Cardiac septum (tissue), 1 donor: ENCODE measurements at regions not wholly inside any gene's neighbourhood (a gene's known extent, or its start where the extent isn't known, plus 50 kb on each side); places are given as distances from the start of the nearest gene placed in this dataset.

Source experiments
- DNase-seq: peaks from one replicate; pipeline ENCODE4 v3.0.0-alpha.2; 2020; ENCODE audit warnings: low spot score
- intact Hi-C: fragments of 100-400 bp; cut with DNase I; formaldehyde crosslinking; loops from one replicate; pipeline ENCODE4 v1.14.0; 2022
- donor health status: DM: no; HTN: no; CAD: no.

DNA sequence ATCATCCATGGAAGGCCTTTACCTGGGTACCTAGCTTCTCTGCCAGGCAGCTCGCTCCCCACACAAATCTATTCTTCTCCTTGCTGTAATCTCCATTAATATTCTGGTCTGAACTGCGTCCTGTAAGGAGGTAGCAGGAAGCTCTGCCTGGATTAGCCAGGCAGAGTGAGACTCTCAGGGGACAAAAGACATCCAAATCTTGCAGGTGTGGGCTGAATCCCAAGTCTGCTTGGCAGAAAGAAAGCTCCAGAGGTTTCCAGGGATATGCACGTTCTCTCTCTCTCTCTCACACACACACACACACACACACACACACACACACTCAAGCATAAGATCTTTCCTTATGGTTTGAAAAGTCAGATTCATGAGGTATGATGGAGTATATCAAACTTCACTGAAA lies 66.5 kb downstream of the THNSL2 start:
- intact Hi-C loops = no loop called here
- peak; percentile 10 for DNase-seq
